ENCODE measurements at regions not wholly inside any gene's neighbourhood (a gene's known extent, or its start where the extent isn't known, plus 50 kb on each side); places are given as distances from the start of the nearest gene placed in this dataset.
"Not testable (repeated sequence)": the region's sequence is repeated elsewhere in the genome, so short reads cannot be mapped to it uniquely, and the experiment has no call there.

GRCh38 chr3:127520993-127521392 lies 69.5 kb downstream of the TPRA1 start:
- DNase-seq (ENCODE audit: low read depth): no peak

GRCh38 chr3:127518456-127519081 lies 72.0 kb downstream of the TPRA1 start:
- DNase-seq (ENCODE audit: low read depth): no peak

GRCh38 chr3:127512256-127512655 lies 78.3 kb downstream of the TPRA1 start:
- DNase-seq (ENCODE audit: low read depth): no peak

GRCh38 chr3:127501177-127501576 lies 89.4 kb downstream of the TPRA1 start:
- DNase-seq (ENCODE audit: low read depth): no peak

GRCh38 chr3:127497676-127498075 lies 92.9 kb downstream of the TPRA1 start:
- no peak for DNase-seq (ENCODE audit: low read depth)

- no peak for DNase-seq (ENCODE audit: low read depth)
Observed at GRCh38 chr3:127497166-127497565, 93.4 kb downstream of the TPRA1 start.

GRCh38 chr3:127495821-127496655 lies 94.5 kb downstream of the TPRA1 start:
- no peak for DNase-seq (ENCODE audit: low read depth)

- DNase-seq (ENCODE audit: low read depth): no peak
Observed at GRCh38 chr3:127493924-127494646, 96.4 kb downstream of the TPRA1 start.

- DNase-seq (ENCODE audit: low read depth): no peak
Observed at GRCh38 chr3:127492426-127492825, 98.1 kb downstream of the TPRA1 start.

GRCh38 chr3:127491909-127492308 lies 98.6 kb downstream of the TPRA1 start:
- no peak for DNase-seq (ENCODE audit: low read depth)

- DNase-seq (ENCODE audit: low read depth): no peak
Observed at GRCh38 chr3:127491323-127491722, 99.2 kb downstream of the TPRA1 start.

- not testable (repeated sequence) for DNase-seq (ENCODE audit: low read depth)
Observed at GRCh38 chr3:127491024-127491305, 99.6 kb downstream of the TPRA1 start.

GRCh38 chr3:127490271-127491023 lies 100.1 kb downstream of the TPRA1 start:
- DNase-seq (ENCODE audit: low read depth): no peak

GRCh38 chr3:127489357-127489756 lies 101.2 kb downstream of the TPRA1 start:
- DNase-seq (ENCODE audit: low read depth): no peak

GRCh38 chr3:127488740-127489139 lies 101.8 kb downstream of the TPRA1 start:
- no peak for DNase-seq (ENCODE audit: low read depth)

GRCh38 chr3:127488141-127488672 lies 102.3 kb downstream of the TPRA1 start:
- DNase-seq (ENCODE audit: low read depth): no peak

- DNase-seq (ENCODE audit: low read depth): no peak
Observed at GRCh38 chr3:127487196-127487595, 103.3 kb downstream of the TPRA1 start.

GRCh38 chr3:127486321-127486944 lies 104.1 kb downstream of the TPRA1 start:
- DNase-seq (ENCODE audit: low read depth): no peak

GRCh38 chr3:127485396-127486170 lies 105.0 kb downstream of the TPRA1 start:
- DNase-seq (ENCODE audit: low read depth): no peak

GRCh38 chr3:127484601-127485388 lies 105.7 kb downstream of the TPRA1 start:
- no peak for DNase-seq (ENCODE audit: low read depth)

Data from renal cortical epithelial cell (primary cell).